Naive thymus-derived CD4-positive, alpha-beta T cell (primary cell): ENCODE measurements at regions not wholly inside any gene's neighbourhood (a gene's known extent, or its start where the extent isn't known, plus 50 kb on each side); places are given as distances from the start of the nearest gene placed in this dataset.

ENCODE experiments used
- ATAC-seq: fragments of 150-1000 bp; cut with Tn5 transposase; 2 replicates; pipeline ENCODE4 v1.10.0; 2021; ENCODE audit warnings: mild to moderate bottlenecking, moderate library complexity
- CTCF ChIA-PET: fragments of 350-600 bp; sonication (Branson Sonifier 250); formaldehyde crosslinking; loops from one replicate; lab custom pipeline; 2021; ENCODE audit warnings: antibody characterized with exemption; lab: Charles Lee
- POLR2A ChIA-PET: fragments of 350-600 bp; sonication (Branson Sonifier 250); formaldehyde crosslinking; loops from one replicate; lab custom pipeline; 2021; ENCODE audit warnings: antibody characterized with exemption, inconsistent platforms; lab: Charles Lee
- DNase-seq, 9 donors: peaks; one replicate each; pipeline versions ENCODE4 v3.0.0 to v3.0.0-alpha.2; 2020 to 2022; ENCODE audit warnings: mixed read lengths in 1 of 9
- H3K27ac ChIP-seq: one replicate; pipeline ENCODE4 v1.7.0; 2013; ENCODE audit warnings: mild to moderate bottlenecking, low read depth, low read length, moderate library complexity
- H3K27me3 ChIP-seq, 2 donors: one replicate each; pipeline ENCODE4 v1.7.0; 2013; ENCODE audit warnings: low read length in 2 of 2, mild to moderate bottlenecking in 2 of 2, moderate library complexity in 2 of 2; ENCODE audit not compliant: control insufficient read depth in 2 of 2, insufficient read depth in 2 of 2
- H3K36me3 ChIP-seq, 3 experiments: 1 replicate in 2 of 3; 2 replicates in 1 of 3; pipeline ENCODE4 v1.7.0; 2013; ENCODE audit warnings: low read length in 3 of 3, mild to moderate bottlenecking in 3 of 3, moderate library complexity in 1 of 3; ENCODE audit not compliant: insufficient read depth in 3 of 3, control insufficient read depth in 2 of 3
- H3K4me1 ChIP-seq, 2 donors: one replicate each; pipeline ENCODE4 v1.7.0; 2013; ENCODE audit warnings: low read length in 2 of 2, mild to moderate bottlenecking in 2 of 2, moderate library complexity in 1 of 2; ENCODE audit not compliant: control insufficient read depth in 2 of 2, insufficient read depth in 2 of 2
- H3K4me3 ChIP-seq: 2 replicates; pipeline ENCODE4 v1.7.0; 2013; ENCODE audit warnings: mild to moderate bottlenecking, low read length
- H3K9me3 ChIP-seq, 3 experiments: 1 replicate in 2 of 3; 2 replicates in 1 of 3; pipeline ENCODE4 v1.7.0; 2013; ENCODE audit warnings: low read length in 3 of 3; ENCODE audit not compliant: control insufficient read depth in 2 of 3
- H3K27ac Mint-ChIP-seq, 9 donors: one replicate each; pipeline ENCODE4 v1.8.0; 2020 to 2022; ENCODE audit warnings: mixed read lengths in 9 of 9, mild to moderate bottlenecking in 8 of 9, moderate library complexity in 5 of 9, inconsistent platforms in 2 of 9
- H3K27me3 Mint-ChIP-seq, 5 donors: one replicate each; pipeline ENCODE4 v1.8.0; 2021 to 2022; ENCODE audit warnings: mixed read lengths in 5 of 5, mild to moderate bottlenecking in 1 of 5
- H3K36me3 Mint-ChIP-seq, 5 donors: one replicate each; pipeline ENCODE4 v1.8.0; 2020 to 2022; ENCODE audit warnings: mixed read lengths in 5 of 5, mild to moderate bottlenecking in 3 of 5, inconsistent platforms in 1 of 5
- H3K4me1 Mint-ChIP-seq, 7 donors: one replicate each; pipeline ENCODE4 v1.8.0; 2020 to 2022; ENCODE audit warnings: mixed read lengths in 7 of 7, mild to moderate bottlenecking in 3 of 7, inconsistent platforms in 1 of 7
- H3K4me3 Mint-ChIP-seq, 10 donors: one replicate each; pipeline ENCODE4 v1.8.0; 2020 to 2022; ENCODE audit warnings: mild to moderate bottlenecking in 10 of 10, mixed read lengths in 10 of 10, moderate library complexity in 6 of 10, inconsistent platforms in 2 of 10
- H3K9me3 Mint-ChIP-seq, 11 donors: one replicate each; pipeline ENCODE4 v1.8.0; 2020 to 2022; ENCODE audit warnings: mixed read lengths in 11 of 11, mild to moderate bottlenecking in 4 of 11, inconsistent platforms in 1 of 11, moderate library complexity in 1 of 11
- intact Hi-C, 2 donors: fragments of 100-400 bp; cut with micrococcal nuclease; formaldehyde crosslinking; loops; one replicate each; pipeline ENCODE4 v1.15.1; 2023

DNA sequence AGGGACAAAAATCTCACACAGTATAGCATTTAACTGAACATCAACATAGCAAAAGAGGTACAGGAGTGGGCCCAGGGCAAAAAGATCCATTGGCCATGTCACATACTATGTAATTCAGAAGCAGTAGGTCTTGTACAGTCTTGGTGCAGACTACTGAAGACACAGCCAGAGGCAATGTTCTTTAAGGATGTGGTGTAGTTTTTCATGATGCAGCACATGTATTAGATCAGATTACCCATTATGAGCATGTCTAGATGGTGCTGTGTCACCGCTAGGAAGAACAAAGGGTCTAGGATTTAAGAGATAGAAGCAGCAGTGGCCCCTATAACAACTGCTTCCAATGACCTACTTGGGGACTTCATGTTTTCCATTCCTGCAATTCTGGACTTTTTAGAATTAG, 610.4 kb upstream of the MEF2C start:
- ATAC-seq = no peak
- no peak overlapping the region for H3K27ac ChIP-seq
- intact Hi-C loops = no loop called here
- no peaks in the 10 kb centered on the region for H3K27me3 Mint-ChIP-seq
- H3K27me3 ChIP-seq = no peaks in the 10 kb centered on the region
- no peak overlapping the region for H3K4me3 Mint-ChIP-seq
- H3K4me1 Mint-ChIP-seq = no peaks in the 10 kb centered on the region
- H3K9me3 Mint-ChIP-seq = peaks cover 0 to 6% (median 0%) of the 10 kb centered on the region in 11 donors
- H3K9me3 ChIP-seq = no peaks in the 10 kb centered on the region
- no peak for DNase-seq
- no peaks in the 10 kb centered on the region for H3K36me3 Mint-ChIP-seq
- H3K36me3 ChIP-seq = no peaks in the 10 kb centered on the region
- H3K27ac Mint-ChIP-seq = no peak overlapping the region
- H3K4me3 ChIP-seq = no peak overlapping the region
- ChIA-PET POLR2A (no interaction called here), CTCF (no interaction called here)
- H3K4me1 ChIP-seq = no peaks in the 10 kb centered on the region

DNA sequence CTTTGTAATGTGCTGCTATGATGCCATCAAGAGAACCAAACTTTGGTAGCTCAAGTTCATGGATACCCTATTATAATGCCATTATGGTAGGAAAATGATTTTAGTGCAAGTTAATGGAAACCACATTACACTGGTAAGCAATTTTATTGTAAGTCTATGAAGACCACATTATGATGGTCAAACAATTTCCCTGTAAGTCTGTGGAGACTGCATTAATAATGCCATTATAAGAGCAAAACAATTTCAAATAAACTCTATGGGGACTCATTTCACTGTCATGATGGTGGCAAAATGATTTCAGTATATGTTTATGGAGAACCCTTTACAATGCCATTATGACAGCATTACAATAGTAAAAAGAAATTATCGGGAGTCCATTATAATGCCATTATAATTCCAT, 602.0 kb upstream of the MEF2C start:
- peaks cover 0 to 6% (median 0%) of the 10 kb centered on the region in 11 donors for H3K9me3 Mint-ChIP-seq

DNA sequence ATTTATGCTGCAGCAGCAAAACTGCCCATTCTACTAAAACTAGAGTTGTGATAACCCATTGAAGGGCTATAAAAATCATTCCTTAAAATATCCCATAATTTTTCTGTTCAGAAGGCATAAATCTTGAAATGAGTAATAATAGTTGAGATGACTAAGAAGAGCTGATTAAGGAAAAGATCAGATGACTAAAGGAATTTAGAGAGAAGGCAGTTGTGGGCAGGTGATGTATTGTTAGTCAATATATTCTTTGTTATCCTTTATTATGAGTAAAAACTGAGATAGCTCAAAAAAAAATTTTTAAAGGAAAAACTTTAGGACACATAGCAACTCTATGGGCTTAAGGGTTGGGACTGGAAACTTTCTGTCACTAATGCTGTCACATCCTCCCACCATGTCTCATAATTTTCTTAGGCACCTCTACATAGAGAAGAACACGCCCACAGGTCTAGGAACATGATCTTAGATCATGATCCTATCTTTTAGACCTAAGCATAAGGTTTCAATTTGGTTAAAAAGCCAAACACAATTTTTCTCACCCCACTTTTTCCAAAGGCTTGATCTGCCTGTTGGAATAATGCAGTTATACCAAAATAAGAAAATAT, 597.5 kb upstream of the MEF2C start:
- intact Hi-C loops = no loop called here
- peaks cover 0 to 5% (median 0%) of the 10 kb centered on the region in 7 donors for H3K4me1 Mint-ChIP-seq
- no peak overlapping the region for H3K27ac Mint-ChIP-seq
- ATAC-seq = no peak
- DNase-seq = no peak
- no peaks in the 10 kb centered on the region for H3K27me3 Mint-ChIP-seq
- Histone ChIP-seq H3K4me1 (no peaks in the 10 kb centered on the region), H3K27me3 (no peaks in the 10 kb centered on the region), H3K9me3 (no peaks in the 10 kb centered on the region), H3K27ac (no peak overlapping the region), H3K36me3 (no peaks in the 10 kb centered on the region), H3K4me3 (no peak overlapping the region)
- ChIA-PET CTCF (no interaction called here), POLR2A (no interaction called here)
- H3K9me3 Mint-ChIP-seq = peaks cover 0 to 6% (median 2%) of the 10 kb centered on the region in 11 donors
- no peaks in the 10 kb centered on the region for H3K36me3 Mint-ChIP-seq
- H3K4me3 Mint-ChIP-seq = no peak overlapping the region

More for the DNA sequence above, 602.0 kb upstream of the MEF2C start:
- Mint-ChIP-seq H3K36me3 (no peaks in the 10 kb centered on the region), H3K27ac (no peak overlapping the region), H3K27me3 (no peaks in the 10 kb centered on the region), H3K4me1 (no peaks in the 10 kb centered on the region), H3K4me3 (no peak overlapping the region)
- H3K9me3 ChIP-seq = no peaks in the 10 kb centered on the region
- no peaks in the 10 kb centered on the region for H3K4me1 ChIP-seq
- ChIA-PET CTCF (no interaction called here), POLR2A (no interaction called here)
- H3K4me3 ChIP-seq = no peak overlapping the region
- H3K36me3 ChIP-seq = no peaks in the 10 kb centered on the region
- intact Hi-C loops = no loop called here
- ATAC-seq = no peak
- no peaks in the 10 kb centered on the region for H3K27me3 ChIP-seq
- H3K27ac ChIP-seq = no peak overlapping the region
- DNase-seq = no peak

DNA sequence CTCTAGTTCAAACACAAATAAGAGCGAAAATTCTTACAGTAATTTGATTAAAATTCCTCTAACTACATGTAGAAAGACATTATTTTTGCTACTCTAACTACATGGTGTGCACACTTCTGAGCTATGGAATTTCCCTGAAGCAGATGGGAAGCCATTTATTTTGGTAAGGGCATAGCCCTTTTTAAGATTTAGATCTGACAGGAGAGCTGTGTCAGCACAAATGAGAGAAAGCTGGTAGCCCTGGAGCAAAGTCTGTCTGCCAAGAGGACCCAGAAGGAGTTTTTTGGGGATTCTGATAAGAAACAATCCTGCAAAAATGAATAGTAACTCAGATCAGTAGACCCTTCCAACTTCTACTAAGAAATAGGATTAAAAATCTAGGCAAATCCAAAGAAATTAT, 595.9 kb upstream of the MEF2C start:
- Mint-ChIP-seq H3K4me3 (no peak overlapping the region), H3K36me3 (no peaks in the 10 kb centered on the region), H3K4me1 (peaks cover 0 to 5% (median 0%) of the 10 kb centered on the region in 7 donors), H3K9me3 (peaks cover 0 to 6% (median 3%) of the 10 kb centered on the region in 11 donors), H3K27me3 (no peaks in the 10 kb centered on the region), H3K27ac (no peak overlapping the region)
- intact Hi-C loops = no loop called here
- ATAC-seq (no peak), DNase-seq (no peak)
- no peak overlapping the region for H3K4me3 ChIP-seq
- H3K36me3 ChIP-seq = no peaks in the 10 kb centered on the region
- ChIA-PET POLR2A (no interaction called here), CTCF (no interaction called here)
- H3K4me1 ChIP-seq = no peaks in the 10 kb centered on the region
- H3K9me3 ChIP-seq = no peaks in the 10 kb centered on the region
- H3K27ac ChIP-seq = no peak overlapping the region
- no peaks in the 10 kb centered on the region for H3K27me3 ChIP-seq

DNA sequence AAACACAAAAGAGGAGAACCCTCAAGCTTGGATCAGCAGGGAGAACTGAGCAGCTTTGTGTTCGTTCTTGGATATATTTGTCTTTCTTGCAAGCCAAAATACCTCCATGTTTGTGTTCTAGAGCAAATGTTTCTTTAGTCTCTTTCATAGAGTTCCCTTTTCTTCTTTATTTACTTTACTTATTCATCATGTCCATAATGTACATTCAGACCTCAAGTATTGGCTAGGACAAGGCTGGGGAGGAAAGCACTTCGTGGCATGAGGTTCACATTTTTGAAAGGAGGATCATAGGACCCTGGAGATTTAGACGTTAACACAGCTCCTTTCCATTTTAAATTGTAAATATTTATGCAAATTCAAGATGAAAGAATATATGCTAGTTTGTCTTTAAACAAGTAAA, 590.2 kb upstream of the MEF2C start:
- CTCF ChIA-PET = no interaction called here
- Histone ChIP-seq H3K27me3 (no peaks in the 10 kb centered on the region), H3K9me3 (no peaks in the 10 kb centered on the region), H3K36me3 (no peaks in the 10 kb centered on the region), H3K4me3 (no peak overlapping the region), H3K4me1 (no peaks in the 10 kb centered on the region), H3K27ac (no peak overlapping the region)
- no peak for ATAC-seq
- intact Hi-C loops = no loop called here
- Mint-ChIP-seq H3K27me3 (no peaks in the 10 kb centered on the region), H3K9me3 (peaks cover 0 to 15% (median 1%) of the 10 kb centered on the region in 11 donors), H3K36me3 (no peaks in the 10 kb centered on the region), H3K4me3 (no peak overlapping the region), H3K27ac (no peak overlapping the region), H3K4me1 (peaks cover 0 to 5% (median 0%) of the 10 kb centered on the region in 7 donors)
- POLR2A ChIA-PET = no interaction called here
- DNase-seq = no peak

DNA sequence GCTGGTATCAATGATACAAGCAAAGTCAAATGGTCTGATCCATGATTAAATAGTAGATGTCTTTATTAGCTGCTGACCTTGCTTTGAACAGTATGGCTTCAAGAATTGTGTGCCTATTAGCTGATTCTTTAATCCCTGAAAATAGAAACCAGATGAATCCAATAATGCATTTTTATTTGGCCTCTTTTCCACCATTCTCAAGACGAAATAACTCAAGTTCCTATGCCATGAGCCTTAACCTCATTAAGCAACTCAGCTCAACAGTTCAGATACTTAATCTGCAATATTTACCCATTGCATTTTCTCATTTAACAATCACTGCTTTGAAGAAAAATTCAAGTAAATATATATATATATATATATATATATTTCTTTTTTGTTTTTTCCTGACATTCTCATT, 588.6 kb upstream of the MEF2C start:
- H3K9me3 ChIP-seq = no peaks in the 10 kb centered on the region
- no peaks in the 10 kb centered on the region for H3K27me3 ChIP-seq
- no peak for DNase-seq
- Mint-ChIP-seq H3K27me3 (no peaks in the 10 kb centered on the region), H3K36me3 (no peaks in the 10 kb centered on the region), H3K9me3 (peaks cover 0 to 15% (median 0%) of the 10 kb centered on the region in 11 donors), H3K4me1 (peaks cover 0 to 2% (median 0%) of the 10 kb centered on the region in 7 donors), H3K4me3 (no peak overlapping the region), H3K27ac (no peak overlapping the region)
- CTCF ChIA-PET = no interaction called here
- intact Hi-C loops = no loop called here
- no peaks in the 10 kb centered on the region for H3K4me1 ChIP-seq
- no peak overlapping the region for H3K4me3 ChIP-seq
- no peak overlapping the region for H3K27ac ChIP-seq
- POLR2A ChIA-PET = no interaction called here
- H3K36me3 ChIP-seq = no peaks in the 10 kb centered on the region
- ATAC-seq = no peak

DNA sequence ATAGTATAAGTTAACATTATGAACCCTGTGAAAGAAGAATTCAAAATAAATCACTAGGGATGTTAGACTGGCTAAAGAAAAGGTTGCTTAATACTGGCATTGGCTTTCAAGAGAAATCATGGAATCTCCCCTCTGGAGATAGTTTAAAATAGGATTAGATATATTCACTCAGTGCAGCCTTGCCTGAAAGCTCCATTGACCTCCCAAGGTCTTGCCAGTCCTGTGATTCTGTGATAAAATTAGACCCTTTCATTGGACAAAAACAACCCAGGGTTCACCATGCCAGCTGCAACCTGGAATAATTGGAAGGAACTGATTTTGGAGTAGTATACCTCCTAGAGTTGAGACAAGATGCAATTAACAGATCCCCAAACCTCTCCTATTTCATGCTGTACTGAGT, 588.1 kb upstream of the MEF2C start:
- CTCF ChIA-PET = no interaction called here

More for the DNA sequence above, 588.1 kb upstream of the MEF2C start:
- Mint-ChIP-seq H3K27ac (no peak overlapping the region), H3K27me3 (no peaks in the 10 kb centered on the region), H3K4me1 (peaks cover 0 to 2% (median 0%) of the 10 kb centered on the region in 7 donors), H3K4me3 (no peak overlapping the region), H3K9me3 (peaks cover 0 to 15% (median 0%) of the 10 kb centered on the region in 11 donors), H3K36me3 (no peaks in the 10 kb centered on the region)
- Histone ChIP-seq H3K4me1 (no peaks in the 10 kb centered on the region), H3K9me3 (no peaks in the 10 kb centered on the region), H3K27me3 (no peaks in the 10 kb centered on the region), H3K27ac (no peak overlapping the region), H3K36me3 (no peaks in the 10 kb centered on the region), H3K4me3 (no peak overlapping the region)
- ATAC-seq = no peak
- DNase-seq = no peak
- POLR2A ChIA-PET = no interaction called here
- intact Hi-C loops = no loop called here
